OCI-LY7 (cell line): ENCODE measurements at regions not wholly inside any gene's neighbourhood (a gene's known extent, or its start where the extent isn't known, plus 50 kb on each side); places are given as distances from the start of the nearest gene placed in this dataset.

Experiments
- CTCF ChIP-seq: fragments of 200-600 bp; sonication (generic); conservative IDR thresholded peaks from 2 replicates; pipeline ENCODE4 v1.5.1; 2014; ENCODE audit warnings: mild to moderate bottlenecking, antibody characterized with exemption, low read length, moderate library complexity, mixed read lengths
- EZH2phosphoT487 ChIP-seq: fragments of 200-600 bp; sonication (generic); IDR thresholded peaks from 2 replicates; pipeline ENCODE4 v1.6.1; 2018; ENCODE audit warnings: low read depth, borderline replicate concordance, mild to moderate bottlenecking, mixed run types, antibody characterized with exemption, low read length, moderate library complexity, mixed read lengths

- TF ChIP-seq CTCF (no peak), EZH2phosphoT487 (no peak)
Measured at GRCh38 chr17:55572599-55572998, 61.3 kb upstream of the SMIM36 start.
